ENCODE measurements at regions not wholly inside any gene's neighbourhood (a gene's known extent, or its start where the extent isn't known, plus 50 kb on each side); places are given as distances from the start of the nearest gene placed in this dataset.

GRCh38 chr21:41016472-41016871, 151.5 kb upstream of the BACE2 start:
- no peak for TF ChIP-seq CTCF (IDR thresholded peaks at IDR 0.05; ENCODE audit: low read depth, low read length)
- DNase-seq (ENCODE audit: extremely low read depth, low read depth) = no peak

- TF ChIP-seq CTCF (IDR thresholded peaks at IDR 0.05; ENCODE audit: low read depth, low read length) = no peak
- no peak for DNase-seq (ENCODE audit: extremely low read depth, low read depth)
Observed at GRCh38 chr21:41018431-41018830, 149.5 kb upstream of the BACE2 start.

GRCh38 chr21:41023936-41024335, 144.0 kb upstream of the BACE2 start:
- no peak for DNase-seq (ENCODE audit: extremely low read depth, low read depth)
- no peak for TF ChIP-seq CTCF (IDR thresholded peaks at IDR 0.05; ENCODE audit: low read depth, low read length)

GRCh38 chr21:41024341-41024740, 143.6 kb upstream of the BACE2 start:
- no peak for DNase-seq (ENCODE audit: extremely low read depth, low read depth)
- no peak for TF ChIP-seq CTCF (IDR thresholded peaks at IDR 0.05; ENCODE audit: low read depth, low read length)

- no peak for DNase-seq (ENCODE audit: extremely low read depth, low read depth)
- TF ChIP-seq CTCF (IDR thresholded peaks at IDR 0.05; ENCODE audit: low read depth, low read length) = no peak
Observed at GRCh38 chr21:41024746-41025254, 143.2 kb upstream of the BACE2 start.

GRCh38 chr21:41029571-41029970, 138.4 kb upstream of the BACE2 start:
- DNase-seq (ENCODE audit: extremely low read depth, low read depth) = no peak
- TF ChIP-seq CTCF (IDR thresholded peaks at IDR 0.05; ENCODE audit: low read depth, low read length) = no peak

GRCh38 chr21:41031701-41032220, 136.2 kb upstream of the BACE2 start:
- DNase-seq (ENCODE audit: extremely low read depth, low read depth) = no peak
- TF ChIP-seq CTCF (IDR thresholded peaks at IDR 0.05; ENCODE audit: low read depth, low read length) = no peak
